ENCODE measurements at regions not wholly inside any gene's neighbourhood (a gene's known extent, or its start where the extent isn't known, plus 50 kb on each side); places are given as distances from the start of the nearest gene placed in this dataset.
"Not testable (repeated sequence)": the region's sequence is repeated elsewhere in the genome, so short reads cannot be mapped to it uniquely, and the experiment has no call there.

DNA sequence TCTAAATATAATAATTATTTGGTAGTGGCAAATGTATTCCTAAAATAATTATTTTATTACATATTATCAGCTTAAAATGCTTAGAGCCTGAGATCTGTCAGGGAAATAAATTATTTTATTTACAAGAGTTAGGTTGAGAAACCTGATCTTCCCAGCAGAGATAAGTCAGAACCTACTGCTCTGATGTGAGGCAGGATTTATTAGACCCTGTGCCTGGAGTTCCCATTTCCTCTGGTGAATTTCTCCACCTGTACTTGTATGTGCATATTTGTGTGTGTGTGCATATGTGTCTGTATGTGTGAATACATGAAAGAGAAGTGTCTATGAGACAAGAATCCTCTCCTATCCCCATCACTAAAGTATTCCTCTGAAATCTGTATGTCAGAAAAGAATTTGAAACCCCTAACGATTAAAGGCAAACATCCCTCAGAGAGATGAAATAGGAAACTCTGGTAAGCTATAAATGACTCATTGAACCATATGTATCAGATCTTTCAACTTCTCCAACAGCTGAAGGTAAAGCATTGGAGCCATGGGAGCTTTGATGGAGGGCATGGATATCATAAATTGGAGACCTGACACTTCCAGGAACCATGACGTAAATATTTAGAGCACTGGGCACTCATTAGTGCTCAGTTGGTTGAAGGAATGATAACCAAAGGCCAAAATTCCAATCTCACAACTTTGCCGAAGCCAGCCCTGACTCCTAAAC is 190.9 kb downstream of the XPNPEP1 start:
- Histone ChIP-seq H3K4me1 (ENCODE audit: control insufficient read depth, insufficient read depth, low read length) (no peaks in the 10 kb centered on the region), H3K27me3 (ENCODE audit: control insufficient read depth, insufficient read depth, low read length) (no peaks in the 10 kb centered on the region), H3K9me3 (ENCODE audit: control insufficient read depth, insufficient read depth, low read length) (no peaks in the 10 kb centered on the region), H3K4me3 (ENCODE audit: low read depth, low read length) (no peak overlapping the region), H3K9ac (ENCODE audit: low read depth, low read length) (no peak overlapping the region), H3K36me3 (ENCODE audit: control insufficient read depth, insufficient read depth, low read length) (no peaks in the 10 kb centered on the region), H3K27ac (ENCODE audit: low read depth, low read length) (no peak overlapping the region)

DNA sequence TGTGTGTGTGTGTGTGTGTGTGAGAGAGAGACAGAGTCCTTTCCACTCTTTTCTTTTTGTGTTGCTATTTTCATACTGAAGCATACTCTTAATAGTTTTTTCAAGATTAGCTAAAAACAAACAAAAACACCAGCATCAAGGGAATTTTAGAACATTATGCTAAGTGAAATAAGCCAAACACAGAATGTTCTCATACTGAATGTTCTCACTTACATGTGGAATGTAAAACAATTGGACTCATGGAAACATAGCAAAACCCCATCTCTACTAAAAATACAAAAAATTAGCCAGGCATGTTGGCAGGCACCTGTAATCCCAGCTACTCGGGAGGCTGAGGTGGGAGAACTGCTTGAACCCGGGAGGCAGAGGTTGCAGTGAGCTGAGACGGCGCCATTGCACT is 193.4 kb downstream of the XPNPEP1 start:
- H3K27ac ChIP-seq (ENCODE audit: low read depth, low read length); H3K4me1 ChIP-seq (ENCODE audit: control insufficient read depth, insufficient read depth, low read length); H3K9me3 ChIP-seq (ENCODE audit: control insufficient read depth, insufficient read depth, low read length); H3K9ac ChIP-seq (ENCODE audit: low read depth, low read length); H3K4me3 ChIP-seq (ENCODE audit: low read depth, low read length); H3K27me3 ChIP-seq (ENCODE audit: control insufficient read depth, insufficient read depth, low read length); H3K36me3 ChIP-seq (ENCODE audit: control insufficient read depth, insufficient read depth, low read length): not testable (repeated sequence)

DNA sequence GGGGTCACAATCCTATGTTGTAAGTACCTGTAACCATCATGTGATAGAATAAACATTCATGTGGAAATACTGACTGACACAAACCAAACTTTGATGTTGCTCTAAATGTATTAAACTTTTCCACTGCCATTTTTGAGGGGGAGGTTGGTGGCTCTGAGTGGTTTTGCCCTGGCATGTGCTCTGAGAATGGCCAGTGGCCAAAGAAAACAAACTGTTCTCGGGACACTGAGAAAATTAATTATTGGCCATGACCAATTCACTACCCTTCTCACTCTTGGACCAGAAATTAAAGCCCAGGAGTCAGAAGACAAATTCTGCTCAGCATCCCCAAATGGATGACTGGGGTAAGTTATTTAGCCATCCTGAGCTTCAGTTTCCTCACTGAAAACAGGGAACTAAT is 195.9 kb downstream of the XPNPEP1 start:
- Histone ChIP-seq H3K4me3 (ENCODE audit: low read depth, low read length) (no peak overlapping the region), H3K4me1 (ENCODE audit: control insufficient read depth, insufficient read depth, low read length) (no peaks in the 10 kb centered on the region), H3K9me3 (ENCODE audit: control insufficient read depth, insufficient read depth, low read length) (no peaks in the 10 kb centered on the region), H3K27me3 (ENCODE audit: control insufficient read depth, insufficient read depth, low read length) (no peaks in the 10 kb centered on the region), H3K36me3 (ENCODE audit: control insufficient read depth, insufficient read depth, low read length) (no peaks in the 10 kb centered on the region), H3K27ac (ENCODE audit: low read depth, low read length) (no peak overlapping the region), H3K9ac (ENCODE audit: low read depth, low read length) (no peak overlapping the region)

DNA sequence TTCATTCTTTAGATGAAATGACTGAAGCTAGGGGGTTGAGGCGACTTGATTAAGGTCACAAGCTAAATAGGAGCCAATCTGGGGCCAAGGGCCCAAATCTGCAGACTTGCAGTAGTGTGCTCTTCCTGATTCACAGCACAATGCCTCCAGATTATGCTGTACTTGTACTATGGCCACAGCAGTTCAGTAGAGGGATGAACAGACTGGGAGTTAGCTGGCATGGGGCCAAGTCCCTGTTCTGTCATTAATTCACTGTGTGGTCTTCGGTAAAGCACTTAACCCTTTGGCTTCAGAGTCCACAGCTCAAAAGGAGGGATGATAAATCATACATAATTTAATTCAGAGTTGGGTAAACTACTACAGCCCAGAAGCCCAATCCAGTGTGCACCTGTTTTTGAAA is 196.8 kb downstream of the XPNPEP1 start:
- H3K36me3 ChIP-seq (ENCODE audit: control insufficient read depth, insufficient read depth, low read length), result no peaks in the 10 kb centered on the region
- no peaks in the 10 kb centered on the region for H3K27me3 ChIP-seq (ENCODE audit: control insufficient read depth, insufficient read depth, low read length)
- no peak overlapping the region for H3K9ac ChIP-seq (ENCODE audit: low read depth, low read length)
- no peaks in the 10 kb centered on the region for H3K4me1 ChIP-seq (ENCODE audit: control insufficient read depth, insufficient read depth, low read length)
- no peak overlapping the region for H3K27ac ChIP-seq (ENCODE audit: low read depth, low read length)
- no peaks in the 10 kb centered on the region for H3K9me3 ChIP-seq (ENCODE audit: control insufficient read depth, insufficient read depth, low read length)
- no peak overlapping the region for H3K4me3 ChIP-seq (ENCODE audit: low read depth, low read length)

DNA sequence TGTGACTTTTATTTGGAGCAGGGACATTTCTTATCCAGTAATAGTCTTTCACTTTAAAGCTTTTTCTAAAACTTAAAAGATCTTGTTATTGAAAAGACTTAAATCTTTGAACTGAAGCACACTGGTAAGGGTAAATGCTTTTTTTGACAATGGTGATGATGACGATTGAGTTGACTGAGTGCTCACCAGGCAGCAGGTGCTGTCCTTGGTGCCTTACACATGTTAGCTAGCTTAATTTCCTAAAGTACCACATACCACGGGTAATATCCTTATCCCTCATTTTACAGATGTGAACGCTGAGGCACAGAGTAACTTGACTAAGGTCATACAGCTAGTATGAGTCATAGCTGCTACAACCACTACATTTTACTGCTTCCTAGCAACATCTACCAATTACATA is 200.0 kb downstream of the XPNPEP1 start:
- no peak overlapping the region for H3K9ac ChIP-seq (ENCODE audit: low read depth, low read length)
- H3K9me3 ChIP-seq (ENCODE audit: control insufficient read depth, insufficient read depth, low read length), result no peaks in the 10 kb centered on the region
- H3K4me3 ChIP-seq (ENCODE audit: low read depth, low read length), result no peak overlapping the region
- H3K4me1 ChIP-seq (ENCODE audit: control insufficient read depth, insufficient read depth, low read length), result no peaks in the 10 kb centered on the region
- no peaks in the 10 kb centered on the region for H3K27me3 ChIP-seq (ENCODE audit: control insufficient read depth, insufficient read depth, low read length)
- H3K36me3 ChIP-seq (ENCODE audit: control insufficient read depth, insufficient read depth, low read length), result no peaks in the 10 kb centered on the region
- H3K27ac ChIP-seq (ENCODE audit: low read depth, low read length), result no peak overlapping the region

GRCh38 chr10:109721453-109722064 is 201.8 kb downstream of the XPNPEP1 start:
- Histone ChIP-seq H3K36me3 (ENCODE audit: control insufficient read depth, insufficient read depth, low read length) (no peaks in the 10 kb centered on the region), H3K27ac (ENCODE audit: low read depth, low read length) (no peak overlapping the region), H3K4me1 (ENCODE audit: control insufficient read depth, insufficient read depth, low read length) (no peaks in the 10 kb centered on the region), H3K4me3 (ENCODE audit: low read depth, low read length) (no peak overlapping the region), H3K9ac (ENCODE audit: low read depth, low read length) (no peak overlapping the region), H3K9me3 (ENCODE audit: control insufficient read depth, insufficient read depth, low read length) (no peaks in the 10 kb centered on the region), H3K27me3 (ENCODE audit: control insufficient read depth, insufficient read depth, low read length) (no peaks in the 10 kb centered on the region)

- H3K9me3 ChIP-seq (ENCODE audit: control insufficient read depth, insufficient read depth, low read length), result peaks cover 10% of the 10 kb centered on the region; the same call in 1 of the 2 replicates
- H3K27ac ChIP-seq (ENCODE audit: low read depth, low read length), result no peak overlapping the region
- no peaks in the 10 kb centered on the region for H3K36me3 ChIP-seq (ENCODE audit: control insufficient read depth, insufficient read depth, low read length)
- no peak overlapping the region for H3K4me3 ChIP-seq (ENCODE audit: low read depth, low read length)
- no peaks in the 10 kb centered on the region for H3K4me1 ChIP-seq (ENCODE audit: control insufficient read depth, insufficient read depth, low read length)
- H3K27me3 ChIP-seq (ENCODE audit: control insufficient read depth, insufficient read depth, low read length), result no peaks in the 10 kb centered on the region
- no peak overlapping the region for H3K9ac ChIP-seq (ENCODE audit: low read depth, low read length)
Observed at GRCh38 chr10:109706026-109706560, 217.2 kb downstream of the XPNPEP1 start.

DNA sequence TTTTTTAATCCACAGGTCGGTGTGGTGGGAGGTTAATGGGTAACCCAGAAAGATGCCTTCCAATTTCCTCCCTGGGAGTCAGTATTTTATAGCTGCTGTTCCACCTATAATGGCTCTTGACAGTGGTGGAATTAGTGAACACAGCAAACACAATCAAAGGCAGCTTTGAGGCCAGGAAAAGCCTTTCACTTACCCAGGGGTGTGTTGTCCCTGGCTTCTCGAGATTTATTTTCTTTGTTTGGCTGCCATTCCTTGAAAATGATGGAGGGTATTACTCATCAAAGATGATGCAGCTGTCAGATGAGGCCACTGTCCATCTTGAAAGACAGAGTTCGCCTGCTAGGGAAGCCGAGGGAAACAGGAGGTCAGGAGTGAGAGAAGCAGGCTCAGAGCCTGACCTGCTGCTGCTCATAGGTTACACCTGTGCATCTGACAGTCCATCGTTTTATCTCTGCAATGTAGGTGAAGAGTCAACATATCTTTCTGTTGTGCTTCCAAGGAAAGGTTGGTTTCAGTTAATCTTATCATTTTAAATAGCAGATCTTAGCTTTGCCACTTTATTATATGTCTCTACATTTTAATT is 221.6 kb downstream of the XPNPEP1 start:
- Histone ChIP-seq H3K36me3 (ENCODE audit: control insufficient read depth, insufficient read depth, low read length) (no peaks in the 10 kb centered on the region), H3K4me3 (ENCODE audit: low read depth, low read length) (no peak overlapping the region), H3K9ac (ENCODE audit: low read depth, low read length) (no peak overlapping the region), H3K27ac (ENCODE audit: low read depth, low read length) (no peak overlapping the region), H3K4me1 (ENCODE audit: control insufficient read depth, insufficient read depth, low read length) (no peaks in the 10 kb centered on the region), H3K27me3 (ENCODE audit: control insufficient read depth, insufficient read depth, low read length) (no peaks in the 10 kb centered on the region), H3K9me3 (ENCODE audit: control insufficient read depth, insufficient read depth, low read length) (no peaks in the 10 kb centered on the region)

- Histone ChIP-seq H3K27me3 (ENCODE audit: control insufficient read depth, insufficient read depth, low read length) (no peaks in the 10 kb centered on the region), H3K9me3 (ENCODE audit: control insufficient read depth, insufficient read depth, low read length) (no peaks in the 10 kb centered on the region), H3K4me1 (ENCODE audit: control insufficient read depth, insufficient read depth, low read length) (no peaks in the 10 kb centered on the region), H3K4me3 (ENCODE audit: low read depth, low read length) (no peak overlapping the region), H3K27ac (ENCODE audit: low read depth, low read length) (no peak overlapping the region), H3K36me3 (ENCODE audit: control insufficient read depth, insufficient read depth, low read length) (no peaks in the 10 kb centered on the region), H3K9ac (ENCODE audit: low read depth, low read length) (no peak overlapping the region)
Observed at GRCh38 chr10:109698882-109699664, 224.2 kb downstream of the XPNPEP1 start.

GRCh38 chr10:109698086-109698485 is 225.2 kb downstream of the XPNPEP1 start:
- H3K4me1 ChIP-seq (ENCODE audit: control insufficient read depth, insufficient read depth, low read length), result no peaks in the 10 kb centered on the region
- H3K9ac ChIP-seq (ENCODE audit: low read depth, low read length), result no peak overlapping the region
- no peak overlapping the region for H3K4me3 ChIP-seq (ENCODE audit: low read depth, low read length)
- H3K36me3 ChIP-seq (ENCODE audit: control insufficient read depth, insufficient read depth, low read length), result no peaks in the 10 kb centered on the region
- no peaks in the 10 kb centered on the region for H3K27me3 ChIP-seq (ENCODE audit: control insufficient read depth, insufficient read depth, low read length)
- no peaks in the 10 kb centered on the region for H3K9me3 ChIP-seq (ENCODE audit: control insufficient read depth, insufficient read depth, low read length)
- H3K27ac ChIP-seq (ENCODE audit: low read depth, low read length), result no peak overlapping the region

Data from HUES48 (cell line).